ENCODE measurements at regions not wholly inside any gene's neighbourhood (a gene's known extent, or its start where the extent isn't known, plus 50 kb on each side); places are given as distances from the start of the nearest gene placed in this dataset.

DNA sequence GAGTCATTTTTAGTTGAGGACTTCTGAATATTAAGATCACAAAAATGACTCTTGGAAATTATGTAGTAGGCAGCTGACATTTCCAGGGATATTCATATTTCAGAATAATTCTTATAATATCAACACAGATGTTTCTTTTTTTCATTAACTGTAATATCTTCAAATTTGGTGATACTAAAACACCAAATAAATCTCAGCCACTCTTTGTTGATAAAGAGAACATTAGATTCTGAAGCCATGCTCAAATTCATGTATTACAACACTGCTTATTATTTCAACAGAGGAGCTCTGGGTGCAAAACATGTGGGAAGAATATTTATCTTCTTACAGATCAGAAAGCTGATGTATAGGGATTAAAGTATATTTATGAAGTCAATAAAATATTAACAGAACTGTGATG lies 355.4 kb downstream of the CRPPA start:
- FAIRE-seq (no peak), DNase-seq (ENCODE audit: insufficient read length, low spot score) (no peak)

DNA sequence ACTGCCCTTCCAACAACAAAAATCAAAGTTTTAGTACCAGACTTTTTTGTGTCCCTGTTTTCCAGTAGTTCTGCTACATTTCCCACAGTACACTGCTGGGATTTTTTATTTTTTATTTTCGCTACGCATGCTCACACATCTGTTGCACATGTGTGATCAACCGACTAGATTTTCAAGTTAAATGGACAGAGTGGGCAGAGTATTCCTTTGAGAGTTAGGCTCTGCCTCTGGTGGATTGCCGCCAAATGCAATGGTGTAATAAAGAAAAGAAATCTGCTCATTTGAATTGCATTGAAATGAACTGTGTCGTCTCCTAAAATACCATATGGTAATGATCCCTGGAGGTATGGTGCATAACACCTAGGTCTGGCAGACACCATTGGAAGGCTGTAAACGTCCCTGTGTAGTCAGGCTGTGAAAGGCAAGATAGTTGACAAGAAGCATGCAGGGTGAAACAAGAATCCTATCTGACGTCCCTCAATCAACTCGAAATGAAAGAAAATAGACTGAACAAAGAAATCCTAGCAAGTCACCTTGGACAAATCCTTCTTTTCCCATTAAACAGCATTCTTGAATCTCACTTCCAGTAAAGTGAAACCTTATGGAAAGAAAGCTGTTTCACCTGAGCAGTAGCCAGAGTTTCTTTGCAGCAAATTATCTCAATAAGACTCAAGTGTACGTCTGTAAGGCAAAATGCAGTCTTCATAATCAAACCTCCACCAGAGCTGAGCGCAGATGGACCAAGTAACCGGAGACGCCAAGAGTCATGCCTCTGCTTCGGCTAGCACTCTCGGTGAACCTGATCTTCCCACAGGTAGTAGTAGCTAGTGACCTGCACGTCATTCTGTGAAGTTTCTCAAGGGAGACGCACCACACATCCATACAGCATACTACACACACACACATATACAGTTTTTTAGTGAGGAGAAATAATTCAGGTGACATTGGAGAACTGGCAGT lies 357.3 kb downstream of the CRPPA start:
- FAIRE-seq (no peak), DNase-seq (ENCODE audit: insufficient read length, low spot score) (no peak)

DNA sequence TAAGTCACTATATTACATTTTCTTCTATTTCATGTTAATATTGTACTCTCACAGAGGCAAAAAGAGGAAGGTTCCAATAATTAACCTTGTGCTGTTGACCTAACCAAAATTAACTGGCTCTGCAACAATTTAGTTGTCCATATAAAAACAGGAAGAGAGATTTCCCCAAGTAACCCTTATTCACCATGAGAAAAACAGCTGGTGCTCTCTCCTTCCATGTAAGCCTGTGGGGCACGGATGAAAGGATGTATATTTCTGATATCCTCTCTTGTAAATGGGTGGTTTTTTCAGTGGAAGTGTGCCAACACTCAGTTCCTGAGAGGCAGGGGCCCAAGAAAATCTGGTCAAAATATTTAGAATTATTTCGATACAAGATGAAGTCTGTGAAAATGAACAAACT lies 358.1 kb downstream of the CRPPA start:
- no peak for DNase-seq (ENCODE audit: insufficient read length, low spot score)
- no peak for FAIRE-seq

DNA sequence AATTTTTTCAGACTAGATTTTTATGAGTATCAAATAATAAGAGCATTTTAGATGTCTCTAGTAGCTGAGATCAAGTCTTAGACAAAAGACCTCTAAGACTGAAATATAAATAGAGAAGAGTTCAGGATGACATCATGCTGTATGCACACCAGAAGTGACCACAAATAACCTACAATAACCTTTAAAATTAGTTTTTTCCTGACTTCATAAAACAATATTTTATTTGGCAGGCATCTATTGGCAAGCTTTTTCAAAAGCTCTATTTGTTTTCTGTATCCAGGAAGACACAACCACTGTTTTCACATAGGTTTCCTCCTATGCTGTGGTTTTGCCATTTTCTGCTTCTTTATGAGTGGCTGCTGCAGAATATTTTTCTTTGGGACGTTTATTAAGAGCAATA lies 359.1 kb downstream of the CRPPA start:
- no peak for FAIRE-seq
- DNase-seq (ENCODE audit: insufficient read length, low spot score) = no peak

DNA sequence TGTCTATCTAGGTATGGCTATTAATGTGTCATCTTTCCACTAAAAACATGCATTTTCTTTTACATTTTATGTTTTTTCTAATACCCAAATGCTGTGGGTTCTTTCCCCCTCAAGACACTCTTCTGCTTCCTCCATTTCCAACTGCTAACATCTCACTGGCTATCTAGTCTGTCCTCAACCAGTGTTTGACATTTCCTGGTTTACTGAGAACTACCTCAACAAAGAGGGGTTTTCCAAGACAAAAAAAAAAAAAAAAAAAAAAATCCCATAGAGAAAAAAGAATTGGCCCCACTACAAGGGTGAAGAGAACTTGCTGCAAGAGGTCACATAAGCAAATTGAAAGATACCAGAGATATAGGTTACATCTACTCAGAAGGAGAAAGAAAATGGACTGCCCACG lies 359.7 kb downstream of the CRPPA start:
- DNase-seq (ENCODE audit: insufficient read length, low spot score) = no peak
- no peak for FAIRE-seq

DNA sequence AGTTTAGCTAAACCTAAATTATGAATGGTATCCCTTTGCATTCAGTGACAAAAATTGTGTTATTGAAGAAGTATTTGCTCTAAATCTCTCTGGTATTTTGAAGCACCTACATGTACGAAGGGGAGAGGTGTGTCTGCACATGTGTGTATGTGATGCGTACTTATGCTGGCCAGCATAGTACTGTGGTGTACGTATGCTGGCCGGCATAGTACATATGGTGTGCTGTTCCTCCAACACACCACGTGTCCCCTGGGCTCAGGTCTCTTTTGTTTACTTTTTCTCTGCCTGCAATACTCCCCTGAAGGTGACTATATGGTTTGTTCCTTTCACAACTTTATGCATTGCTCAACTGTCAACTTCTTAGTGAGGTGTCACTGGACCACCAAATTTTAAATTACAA lies 360.3 kb downstream of the CRPPA start:
- DNase-seq (ENCODE audit: insufficient read length, low spot score) = no peak
- FAIRE-seq = no peak

DNA sequence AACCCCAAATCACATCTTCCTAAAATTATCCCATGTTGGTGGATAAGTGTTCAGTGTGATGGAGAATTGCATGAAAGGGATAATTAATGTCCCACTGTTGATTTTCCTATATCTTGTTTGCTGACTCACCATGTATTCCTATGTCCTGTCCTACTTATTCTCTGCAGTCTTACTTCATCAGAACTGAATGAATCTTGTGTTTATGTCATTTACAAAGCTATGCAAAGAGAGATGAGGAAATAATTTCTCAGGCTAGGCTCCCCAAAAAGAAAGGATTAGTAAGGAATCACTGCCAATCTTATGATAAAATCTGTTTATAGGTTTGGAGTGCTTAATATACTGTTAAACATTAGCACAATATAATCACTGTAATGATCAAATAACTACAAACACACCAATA lies 360.8 kb downstream of the CRPPA start:
- FAIRE-seq (no peak), DNase-seq (ENCODE audit: insufficient read length, low spot score) (no peak)

DNA sequence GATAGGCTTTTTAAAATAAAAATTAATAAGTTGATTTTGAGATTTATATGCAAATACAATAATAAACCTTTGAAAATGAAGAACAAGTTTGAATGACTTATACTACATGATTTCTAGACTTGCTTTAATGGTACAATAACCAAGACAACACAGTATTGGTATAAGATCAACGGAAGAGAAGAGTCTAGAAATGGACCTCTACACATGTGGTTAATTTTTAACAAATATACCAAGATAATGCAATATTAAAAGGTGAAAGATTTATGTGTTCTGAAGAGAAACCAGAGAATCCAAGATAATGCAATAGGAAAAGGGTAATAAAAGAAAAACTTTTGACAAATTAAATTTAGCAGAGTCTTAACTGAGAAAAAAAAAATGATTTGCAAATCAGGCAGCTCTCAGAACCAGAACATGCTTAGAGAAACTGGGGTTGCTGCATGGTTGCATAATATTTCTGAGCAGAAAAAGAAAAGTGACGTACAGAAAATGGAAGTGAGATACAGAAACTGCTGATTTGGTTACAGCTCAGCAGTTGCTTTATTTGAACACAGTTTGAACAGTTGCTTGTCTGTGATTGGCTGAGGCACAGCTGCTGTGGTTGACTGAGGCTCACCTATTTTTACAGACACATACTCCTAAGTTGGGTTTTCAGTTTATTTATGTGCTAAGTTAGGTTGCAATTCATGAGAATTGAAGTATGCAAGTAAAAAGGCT lies 365.9 kb downstream of the CRPPA start:
- DNase-seq (ENCODE audit: insufficient read length, low spot score) (no peak), FAIRE-seq (peak; percentile 49)

DNA sequence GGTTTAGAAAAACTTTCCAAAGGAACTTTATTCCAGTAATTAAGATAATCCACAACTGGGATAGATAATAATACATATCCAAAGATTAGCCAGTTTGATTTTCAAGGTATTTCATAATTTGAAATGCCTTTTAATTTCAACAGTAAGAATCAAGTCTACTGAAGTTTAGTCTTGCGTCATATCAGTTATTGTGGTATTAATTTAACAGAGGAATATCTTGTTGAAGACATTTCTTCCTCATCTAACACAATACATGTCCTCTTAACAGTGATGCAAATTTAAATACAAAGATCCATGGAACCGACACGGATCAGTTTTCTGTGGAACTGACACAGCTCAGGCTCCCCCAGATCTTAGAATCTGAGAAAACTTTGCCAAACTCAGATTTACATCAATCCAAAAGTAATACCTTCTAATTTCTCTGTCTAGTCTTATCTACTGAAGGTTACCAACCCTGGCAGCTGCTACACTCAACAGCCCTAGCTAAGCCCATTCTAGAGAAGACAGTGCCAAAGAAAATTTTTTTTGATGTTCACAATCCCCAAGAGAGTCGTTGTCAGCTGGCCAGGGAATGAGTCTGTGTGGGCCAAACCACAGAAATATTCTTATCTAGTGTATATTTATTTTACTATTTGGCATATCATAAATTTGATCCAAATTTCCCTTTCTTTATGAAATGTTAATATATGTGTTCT lies 365.2 kb upstream of the MEOX2 start:
- DNase-seq (ENCODE audit: insufficient read length, low spot score) (no peak), FAIRE-seq (no peak)

DNA sequence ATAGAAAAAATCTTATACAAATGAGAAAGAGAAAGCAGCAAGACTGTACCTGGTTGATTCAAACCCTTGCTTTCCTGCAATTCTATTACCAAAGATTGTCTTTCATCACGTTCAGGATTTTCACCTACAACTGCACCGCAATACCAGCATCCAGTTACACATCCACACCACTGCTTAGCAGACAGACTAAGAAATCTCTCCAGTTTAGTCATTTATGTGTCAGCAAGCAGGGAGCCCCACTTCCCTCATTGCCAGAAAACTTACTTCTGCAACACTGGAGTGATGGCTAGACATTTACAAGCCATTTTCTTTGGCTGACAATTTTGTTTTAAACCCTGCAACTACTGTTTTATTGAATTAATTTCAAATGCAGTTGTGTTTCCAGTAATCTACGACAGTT lies 359.6 kb upstream of the MEOX2 start:
- no peak for DNase-seq (ENCODE audit: insufficient read length, low spot score)
- FAIRE-seq = no peak

DNA sequence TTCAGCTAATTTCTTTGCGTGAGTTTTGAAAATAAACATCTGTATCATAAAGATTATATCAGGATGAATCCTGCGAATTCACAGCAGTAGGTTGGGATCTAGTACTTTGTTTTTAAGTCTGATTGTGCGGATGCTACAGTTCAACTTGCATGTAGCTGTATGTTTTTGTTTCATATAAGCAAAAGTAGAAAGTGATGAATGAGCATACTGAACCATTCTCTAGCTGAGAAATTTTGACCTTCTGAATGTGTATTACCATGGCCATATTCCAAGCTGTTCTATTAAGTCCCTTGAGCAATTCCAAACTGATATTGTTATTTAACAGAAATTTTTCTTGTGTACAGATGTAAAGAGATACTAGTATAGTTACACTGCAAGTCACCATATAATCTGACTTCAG lies 358.8 kb upstream of the MEOX2 start:
- FAIRE-seq = no peak

DNA sequence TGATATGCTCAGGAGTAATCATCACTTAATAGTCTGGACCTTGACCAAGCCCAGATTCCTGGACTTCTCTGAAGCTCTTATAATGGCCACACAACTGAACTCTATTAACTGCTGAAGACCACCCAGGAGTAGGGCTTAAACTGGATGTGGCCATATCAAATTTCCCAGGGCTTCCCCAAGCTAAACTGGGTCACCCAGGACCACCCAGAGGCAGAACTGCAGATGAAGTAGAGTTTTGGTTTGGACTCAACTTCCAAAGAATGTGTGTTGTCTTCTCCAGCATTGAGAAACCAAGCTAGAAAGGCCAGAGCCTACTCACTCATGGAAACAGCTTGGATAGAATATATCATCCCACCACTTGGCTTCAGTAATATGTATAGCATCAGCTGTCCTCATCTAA lies 358.2 kb upstream of the MEOX2 start:
- FAIRE-seq (no peak), DNase-seq (ENCODE audit: insufficient read length, low spot score) (no peak)

More for the DNA sequence above, 358.8 kb upstream of the MEOX2 start:
- no peak for DNase-seq (ENCODE audit: insufficient read length, low spot score)

DNA sequence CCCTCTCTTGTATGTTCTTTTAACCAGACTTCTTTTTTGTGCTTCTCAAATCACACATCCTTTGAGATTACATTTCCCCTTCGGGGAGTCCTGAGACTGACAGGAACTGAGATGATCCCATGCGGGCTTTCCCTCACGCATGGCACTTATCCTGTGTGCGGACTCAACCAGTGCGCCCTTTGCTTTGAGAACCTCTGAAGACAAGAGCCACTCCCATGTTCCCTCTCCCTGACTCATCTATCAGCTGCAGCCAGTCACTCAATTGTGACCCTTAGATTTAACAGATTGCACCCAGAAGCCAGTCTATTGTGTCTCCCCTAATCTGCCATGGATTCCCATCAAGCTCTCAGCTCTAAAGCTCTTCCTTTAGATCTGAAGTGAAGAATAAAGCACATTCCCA lies 353.9 kb upstream of the MEOX2 start:
- FAIRE-seq (no peak), DNase-seq (ENCODE audit: insufficient read length, low spot score) (no peak)

DNA sequence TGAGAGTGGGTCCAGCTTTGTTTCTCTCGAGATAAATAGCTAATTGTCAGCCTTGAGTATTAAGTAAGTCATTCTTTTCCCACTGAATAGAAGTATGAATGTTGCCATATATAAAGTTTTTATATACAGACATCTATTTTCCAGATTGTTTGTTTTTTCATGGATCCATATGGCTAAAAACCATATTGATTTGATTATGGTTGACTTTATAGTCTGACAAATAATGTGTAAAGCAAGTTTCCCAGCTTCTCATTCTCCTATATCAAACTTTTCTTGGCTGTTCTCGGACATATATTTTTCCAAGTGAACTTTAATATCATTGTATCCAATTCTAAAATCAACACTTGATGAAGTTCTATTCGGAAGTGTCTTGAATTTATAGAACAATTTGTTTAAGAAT lies 352.4 kb upstream of the MEOX2 start:
- DNase-seq (ENCODE audit: insufficient read length, low spot score) (no peak), FAIRE-seq (no peak)

DNA sequence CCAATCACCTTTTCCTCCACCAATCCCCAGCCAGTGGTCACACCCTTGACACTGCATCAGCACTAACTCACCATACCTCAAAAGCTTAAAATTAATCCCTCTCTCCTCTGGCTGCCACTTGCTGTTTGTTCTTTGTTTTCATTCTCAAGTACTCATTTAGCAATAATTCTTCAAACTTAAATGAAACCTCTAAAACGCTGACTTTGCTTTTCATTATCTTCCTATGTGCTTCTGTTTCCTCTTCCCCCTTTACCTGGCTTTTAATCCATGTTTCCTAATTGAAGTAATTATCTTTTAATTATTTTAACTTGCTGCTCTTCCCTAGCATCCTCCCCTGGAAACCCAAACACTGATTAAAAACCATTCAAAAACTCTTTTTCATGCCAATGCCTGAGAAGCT lies 348.9 kb upstream of the MEOX2 start:
- FAIRE-seq (no peak), DNase-seq (ENCODE audit: insufficient read length, low spot score) (no peak)

DNA sequence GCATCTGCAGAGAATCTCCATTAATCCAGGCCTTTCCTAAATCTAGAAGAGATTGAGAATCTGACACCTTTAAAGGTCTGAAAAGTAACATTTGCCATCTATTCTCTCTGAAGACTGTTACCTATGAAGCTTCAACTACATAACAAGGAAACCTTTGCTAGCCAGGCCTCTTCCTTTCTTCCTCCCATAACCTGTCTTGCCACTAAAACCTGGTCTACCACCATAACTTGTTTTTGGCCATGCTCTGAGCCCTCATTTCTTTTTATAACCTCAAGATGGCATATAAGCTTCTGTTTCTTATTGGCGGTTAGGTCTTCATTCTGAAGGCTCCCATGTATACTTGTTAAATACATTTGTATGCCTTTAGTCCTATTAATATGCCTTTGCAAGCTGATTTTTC lies 348.4 kb upstream of the MEOX2 start:
- no peak for DNase-seq (ENCODE audit: insufficient read length, low spot score)
- no peak for FAIRE-seq

DNA sequence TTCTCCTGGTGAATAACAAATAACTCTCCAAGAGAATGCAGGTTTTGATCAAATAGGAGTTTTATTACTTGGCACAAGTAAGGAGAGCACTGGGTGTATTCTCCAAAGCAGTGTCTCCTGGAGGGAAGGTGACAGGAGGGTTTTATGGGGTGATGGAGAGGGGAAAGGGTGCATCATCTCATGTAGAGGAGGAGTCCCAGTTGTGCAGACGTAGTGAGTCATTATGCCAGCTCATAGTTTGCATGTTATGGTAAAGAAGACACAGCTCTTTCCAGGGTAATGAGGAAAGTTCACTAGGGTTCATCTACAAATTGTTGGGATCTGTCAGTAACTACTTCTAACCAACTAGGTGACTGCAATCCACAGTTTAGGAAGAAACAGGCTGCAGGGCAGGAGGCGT lies 347.9 kb upstream of the MEOX2 start:
- DNase-seq (ENCODE audit: insufficient read length, low spot score) = no peak
- no peak for FAIRE-seq

DNA sequence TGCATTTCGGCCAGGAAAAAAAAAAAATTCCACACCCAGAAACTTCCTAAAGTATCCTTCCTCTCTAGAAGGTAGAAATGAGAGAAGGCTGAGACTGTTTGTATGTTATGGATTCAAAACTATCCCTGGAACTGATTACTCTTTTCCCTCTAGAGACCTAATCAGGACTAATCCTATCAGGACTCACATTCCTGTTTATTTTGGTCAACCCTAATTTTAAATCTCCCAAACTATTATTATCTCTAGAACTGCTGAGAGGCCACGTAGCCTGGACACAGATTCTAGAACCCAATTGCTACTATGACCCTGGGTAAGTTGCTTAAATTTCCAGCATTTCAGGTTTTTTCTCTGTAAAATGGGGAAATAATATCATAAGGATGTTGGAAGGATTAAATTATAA lies 346.8 kb upstream of the MEOX2 start:
- DNase-seq (ENCODE audit: insufficient read length, low spot score) (no peak), FAIRE-seq (no peak)

DNA sequence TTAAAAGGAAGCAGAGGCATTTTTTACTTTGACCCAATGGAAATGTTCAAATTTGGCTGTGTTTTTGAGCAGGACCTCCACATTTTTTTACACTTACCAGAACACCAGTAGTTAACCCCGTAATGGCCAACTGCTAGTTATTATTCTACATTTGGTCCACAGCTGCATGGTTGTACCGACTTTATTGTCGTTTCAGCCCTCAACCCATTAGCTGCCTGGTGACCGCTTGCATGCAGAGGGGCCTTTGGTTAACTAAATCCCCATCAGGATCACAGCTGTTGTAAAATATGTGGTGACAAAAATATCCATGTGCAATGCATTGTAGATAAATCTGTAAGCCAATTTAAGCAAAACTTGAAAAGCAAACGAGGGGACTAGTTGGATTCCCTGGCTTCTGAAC lies 342.2 kb upstream of the MEOX2 start:
- FAIRE-seq (no peak), DNase-seq (ENCODE audit: insufficient read length, low spot score) (no peak)

DNA sequence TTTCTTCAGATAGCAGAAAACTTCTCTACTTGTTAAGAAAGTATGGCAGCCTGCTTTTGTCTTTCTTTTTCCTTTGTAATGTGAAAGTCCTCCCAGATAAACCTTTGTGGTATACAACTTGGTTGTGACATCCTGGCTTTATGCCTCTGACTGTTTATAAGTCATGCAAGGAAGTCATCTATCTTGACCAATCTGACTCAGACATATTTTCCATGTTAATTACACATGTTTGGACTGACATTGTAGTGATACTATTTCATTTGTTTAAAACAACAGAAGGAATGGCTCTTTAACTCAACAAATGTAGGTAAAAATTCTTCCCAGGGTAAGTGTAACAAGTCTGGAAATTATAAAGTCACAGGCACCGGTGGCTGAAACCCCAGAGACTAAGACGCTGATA lies 341.6 kb upstream of the MEOX2 start:
- DNase-seq (ENCODE audit: insufficient read length, low spot score) (no peak), FAIRE-seq (no peak)

DNA sequence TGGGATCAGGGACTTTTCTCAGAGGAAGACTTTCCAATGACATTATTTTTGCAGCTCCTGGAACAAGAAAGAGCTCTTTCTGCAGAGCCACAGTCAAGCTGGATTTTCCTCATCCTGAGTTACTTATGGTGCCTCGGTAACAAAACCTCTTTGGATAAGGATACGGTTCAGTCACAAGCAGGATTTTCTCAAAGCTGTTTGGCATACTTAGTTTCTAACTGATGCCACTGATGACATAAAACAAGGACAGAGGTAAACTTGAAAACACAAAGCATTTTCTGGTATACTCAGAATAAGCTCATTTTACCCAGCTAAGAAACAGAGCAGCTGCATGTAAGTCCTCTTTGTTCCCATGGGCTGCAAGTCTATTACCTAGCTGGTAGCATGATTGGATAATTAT lies 340.9 kb upstream of the MEOX2 start:
- no peak for DNase-seq (ENCODE audit: insufficient read length, low spot score)
- FAIRE-seq = no peak

All from GM19239 (cell line).